Breast epithelium (tissue), 3 donors: ENCODE measurements at regions not wholly inside any gene's neighbourhood (a gene's known extent, or its start where the extent isn't known, plus 50 kb on each side); places are given as distances from the start of the nearest gene placed in this dataset.

ENCODE experiments used
- CTCF ChIP-seq, 3 donors: fragments of 450-650 bp; IDR thresholded peaks; one replicate each; pipeline ENCODE4 v1.5.1; 2016 to 2017; ENCODE audit warnings: antibody characterized with exemption in 3 of 3, mild to moderate bottlenecking in 3 of 3, moderate library complexity in 3 of 3
- POLR2A ChIP-seq: fragments of 450-650 bp; IDR thresholded peaks from one replicate; pipeline ENCODE4 v1.6.1; 2016; ENCODE audit warnings: antibody characterized with exemption, mild to moderate bottlenecking, moderate library complexity
- POLR2AphosphoS5 ChIP-seq, 3 donors: sonication (generic); formaldehyde crosslinking; IDR thresholded peaks; one replicate each; pipeline ENCODE4 v1.6.1; 2017; ENCODE audit warnings: antibody characterized with exemption in 3 of 3

GRCh38 chr1:208475951-208476845 lies 232.0 kb upstream of the PLXNA2 start:
- TF ChIP-seq CTCF (IDR thresholded peaks at IDR 0.05): no peak
- TF ChIP-seq POLR2A: no peak
- no peak for TF ChIP-seq POLR2AphosphoS5 (IDR thresholded peaks at IDR 0.05)
